ENCODE measurements at regions not wholly inside any gene's neighbourhood (a gene's known extent, or its start where the extent isn't known, plus 50 kb on each side); places are given as distances from the start of the nearest gene placed in this dataset.
"Not testable (repeated sequence)": the region's sequence is repeated elsewhere in the genome, so short reads cannot be mapped to it uniquely, and the experiment has no call there.

DNA sequence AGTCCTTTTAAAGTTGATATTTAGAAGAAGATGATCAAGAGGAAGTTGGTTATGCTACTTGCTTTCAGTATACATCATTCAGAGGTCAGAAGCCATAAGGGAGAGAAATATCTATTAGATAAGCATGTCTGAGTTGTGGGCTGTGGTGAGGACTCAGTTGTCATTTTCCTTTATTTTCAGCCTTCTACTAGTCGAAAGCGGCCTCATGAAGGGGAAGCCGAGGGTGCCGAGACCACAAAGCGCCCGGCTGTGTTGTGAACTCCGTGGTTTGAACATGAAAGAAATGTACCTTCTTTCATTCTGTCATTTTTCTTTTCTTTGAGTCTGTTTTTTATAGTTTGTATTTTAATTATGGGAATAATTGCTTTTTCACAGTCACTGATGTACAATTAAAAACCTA is 624.8 kb downstream of the ZNF37A start:
- H3K36me3 ChIP-seq; H3K4me3 ChIP-seq; H3K4me1 ChIP-seq; H3K27ac ChIP-seq; H3K27me3 ChIP-seq; DNase-seq (ENCODE audit: low spot score in 2 of 2); H3K9me3 ChIP-seq: not testable (repeated sequence)
- WGBS, 2 donors, result 78 to 80% methylated on average over 7 of the region's 7 CpGs

DNA sequence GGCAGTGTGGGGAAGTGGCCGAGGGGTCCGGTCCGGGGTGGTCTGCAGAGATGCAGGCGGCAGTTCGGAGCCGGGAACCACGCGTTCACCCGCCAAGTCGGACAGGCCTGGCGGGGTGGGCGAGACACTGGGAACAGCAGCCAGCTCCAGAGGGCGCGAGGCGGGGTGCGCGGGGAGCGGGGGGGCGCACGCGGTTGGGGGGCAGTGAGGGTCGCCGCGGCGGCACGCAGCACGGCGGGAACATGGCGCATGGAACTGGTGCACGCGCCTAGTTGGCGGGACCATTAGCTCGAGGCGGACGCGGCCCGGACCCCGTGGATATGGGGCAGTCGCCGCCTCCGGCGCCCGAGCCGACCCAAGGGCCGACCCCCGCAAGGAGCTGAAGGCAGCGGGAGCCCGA is 635.9 kb downstream of the ZNF37A start:
- H3K4me1 ChIP-seq, result no peaks in the 10 kb centered on the region
- H3K27me3 ChIP-seq, result no peaks in the 10 kb centered on the region
- no peaks in the 10 kb centered on the region for H3K36me3 ChIP-seq
- no peak overlapping the region for H3K4me3 ChIP-seq
- no peak overlapping the region for H3K27ac ChIP-seq
- no peak for TF ChIP-seq EP300 (IDR thresholded peaks at IDR 0.05)
- TF ChIP-seq, protein P1, sequence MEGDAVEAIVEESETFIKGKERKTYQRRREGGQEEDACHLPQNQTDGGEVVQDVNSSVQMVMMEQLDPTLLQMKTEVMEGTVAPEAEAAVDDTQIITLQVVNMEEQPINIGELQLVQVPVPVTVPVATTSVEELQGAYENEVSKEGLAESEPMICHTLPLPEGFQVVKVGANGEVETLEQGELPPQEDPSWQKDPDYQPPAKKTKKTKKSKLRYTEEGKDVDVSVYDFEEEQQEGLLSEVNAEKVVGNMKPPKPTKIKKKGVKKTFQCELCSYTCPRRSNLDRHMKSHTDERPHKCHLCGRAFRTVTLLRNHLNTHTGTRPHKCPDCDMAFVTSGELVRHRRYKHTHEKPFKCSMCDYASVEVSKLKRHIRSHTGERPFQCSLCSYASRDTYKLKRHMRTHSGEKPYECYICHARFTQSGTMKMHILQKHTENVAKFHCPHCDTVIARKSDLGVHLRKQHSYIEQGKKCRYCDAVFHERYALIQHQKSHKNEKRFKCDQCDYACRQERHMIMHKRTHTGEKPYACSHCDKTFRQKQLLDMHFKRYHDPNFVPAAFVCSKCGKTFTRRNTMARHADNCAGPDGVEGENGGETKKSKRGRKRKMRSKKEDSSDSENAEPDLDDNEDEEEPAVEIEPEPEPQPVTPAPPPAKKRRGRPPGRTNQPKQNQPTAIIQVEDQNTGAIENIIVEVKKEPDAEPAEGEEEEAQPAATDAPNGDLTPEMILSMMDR (IDR thresholded peaks at IDR 0.05), result no peak
- TF ChIP-seq POLR2A (IDR thresholded peaks at IDR 0.05), result no peak
- DNase-seq (ENCODE audit: low spot score in 2 of 2), result no peak
- peaks cover 0 to 49% (median 0%) of the 10 kb centered on the region in 4 donors for H3K9me3 ChIP-seq
- WGBS, 2 donors, result 82 to 87% methylated on average over 47 of the region's 48 CpGs

DNA sequence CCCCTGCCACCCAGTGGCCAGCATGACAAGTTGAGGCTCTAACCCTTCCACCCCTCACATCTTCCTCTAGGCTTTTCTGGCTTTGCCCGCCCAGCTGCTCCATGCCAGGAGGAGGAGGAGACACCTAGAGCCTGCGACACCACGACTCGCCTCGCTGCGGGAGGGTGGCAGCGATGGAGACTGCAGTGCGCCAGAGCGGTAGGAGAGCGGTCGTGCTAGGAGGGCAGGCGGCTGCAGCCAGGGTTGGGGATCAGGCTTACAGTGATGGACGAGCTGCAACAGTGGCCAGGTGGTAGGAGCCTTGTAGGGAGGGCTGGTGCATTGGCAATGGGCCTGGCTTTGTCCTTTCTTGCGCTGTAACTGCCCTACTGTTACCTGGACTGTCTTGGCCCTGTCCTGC is 642.5 kb downstream of the ZNF37A start:
- peaks cover 0 to 52% (median 0%) of the 10 kb centered on the region in 4 donors for H3K9me3 ChIP-seq
- not testable (repeated sequence) for H3K4me1 ChIP-seq; H3K4me3 ChIP-seq; H3K36me3 ChIP-seq; H3K27me3 ChIP-seq; H3K27ac ChIP-seq; DNase-seq (ENCODE audit: low spot score in 2 of 2)
- 69 to 76% methylated on average over 6 to 14 of the region's 14 CpGs for WGBS, 2 donors

DNA sequence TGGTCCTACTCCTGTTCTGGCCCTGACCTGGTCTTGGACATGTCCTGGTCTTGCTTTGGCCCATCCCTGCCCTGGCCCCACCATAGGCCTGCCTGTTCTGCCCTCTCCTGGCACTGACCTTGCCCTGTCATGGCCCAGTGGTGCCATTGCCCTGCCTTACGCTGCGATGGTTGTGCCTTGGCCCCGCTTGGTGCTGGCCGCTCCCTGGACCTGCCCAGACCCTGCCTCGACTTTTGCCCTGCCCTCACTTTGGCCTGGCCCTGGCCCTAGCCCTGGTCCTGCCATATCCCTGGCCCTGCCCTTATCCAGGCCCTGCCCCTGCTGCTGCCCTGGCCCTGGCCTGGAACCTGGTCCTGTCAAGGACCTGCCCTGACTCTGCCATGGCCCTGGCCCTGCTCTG is 643.1 kb downstream of the ZNF37A start:
- H3K36me3 ChIP-seq; H3K4me3 ChIP-seq; H3K27me3 ChIP-seq; H3K27ac ChIP-seq; H3K4me1 ChIP-seq; DNase-seq (ENCODE audit: low spot score in 2 of 2): not testable (repeated sequence)
- peaks cover 0 to 55% (median 0%) of the 10 kb centered on the region in 4 donors for H3K9me3 ChIP-seq
- WGBS, 2 donors, result 95 to 98% methylated on average over 5 of the region's 5 CpGs

DNA sequence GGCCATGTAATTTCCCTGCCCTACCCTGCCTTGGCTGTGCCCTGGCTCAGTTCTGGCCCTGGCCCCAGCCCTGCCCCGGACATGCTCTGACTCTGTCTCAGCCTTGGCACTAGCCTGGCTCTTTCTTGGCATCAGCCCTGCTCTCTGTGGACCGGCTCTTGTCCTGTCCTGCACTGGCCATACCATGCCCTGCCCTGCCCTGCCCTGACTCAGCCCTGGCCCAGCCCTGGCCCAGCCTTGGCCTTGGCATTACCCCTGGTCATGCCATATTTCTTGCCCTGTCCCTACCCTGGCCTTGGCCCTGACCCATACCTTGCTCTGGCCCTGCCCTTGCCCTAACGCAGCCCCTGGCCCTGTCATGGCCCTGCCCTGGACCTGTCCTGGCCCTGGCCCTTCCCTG is 643.9 kb downstream of the ZNF37A start:
- peaks cover 0 to 54% (median 0%) of the 10 kb centered on the region in 4 donors for H3K9me3 ChIP-seq
- not testable (repeated sequence) for H3K36me3 ChIP-seq; DNase-seq (ENCODE audit: low spot score in 2 of 2); H3K4me1 ChIP-seq; H3K27me3 ChIP-seq; H3K4me3 ChIP-seq; H3K27ac ChIP-seq
- WGBS, 2 donors, result 63 to 91% methylated on average over 3 of the region's 3 CpGs

DNA sequence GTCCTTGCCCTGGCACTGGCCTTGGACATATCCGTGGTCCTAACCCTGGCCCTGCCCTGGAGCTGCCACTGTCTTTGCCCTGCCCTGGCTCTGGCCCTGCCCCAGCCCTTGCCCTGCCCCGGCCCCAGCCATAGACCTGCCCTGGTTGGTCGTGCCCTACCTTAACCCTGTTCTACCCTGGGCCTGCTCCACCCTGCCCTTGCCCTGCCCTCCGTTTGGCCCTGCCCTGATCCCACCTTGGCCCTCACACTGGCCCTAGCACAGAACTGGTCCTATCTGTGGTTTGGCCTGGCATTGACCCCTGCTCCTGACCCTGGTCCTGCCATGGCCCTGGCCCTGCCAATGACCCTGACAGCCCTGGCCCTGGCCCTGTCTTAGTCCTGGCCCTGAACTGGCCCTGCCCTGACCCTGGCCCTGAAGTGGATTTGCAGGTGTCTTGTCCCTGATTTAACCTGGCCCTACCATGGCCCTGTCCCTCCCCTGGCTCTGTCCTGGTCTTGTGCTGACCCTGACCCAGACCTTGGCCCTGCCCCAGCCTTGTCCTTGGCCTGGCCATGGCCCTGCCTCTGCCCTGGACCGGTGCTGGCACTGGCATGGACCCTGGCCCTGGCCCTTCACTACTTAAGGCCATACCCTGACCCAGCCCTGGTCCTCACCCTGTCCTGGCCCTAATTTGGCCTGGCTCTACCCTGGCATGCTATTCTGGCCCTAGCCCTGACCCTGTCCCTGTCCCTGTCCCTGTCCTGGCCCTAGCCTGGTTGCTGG is 645.1 kb downstream of the ZNF37A start:
- WGBS, 2 donors, result 40 to 46% methylated on average over 4 of the region's 5 CpGs
- H3K27ac ChIP-seq; H3K27me3 ChIP-seq; H3K4me3 ChIP-seq; DNase-seq (ENCODE audit: low spot score in 2 of 2); H3K36me3 ChIP-seq; H3K4me1 ChIP-seq: not testable (repeated sequence)
- peaks cover 0 to 54% (median 3%) of the 10 kb centered on the region in 4 donors for H3K9me3 ChIP-seq

DNA sequence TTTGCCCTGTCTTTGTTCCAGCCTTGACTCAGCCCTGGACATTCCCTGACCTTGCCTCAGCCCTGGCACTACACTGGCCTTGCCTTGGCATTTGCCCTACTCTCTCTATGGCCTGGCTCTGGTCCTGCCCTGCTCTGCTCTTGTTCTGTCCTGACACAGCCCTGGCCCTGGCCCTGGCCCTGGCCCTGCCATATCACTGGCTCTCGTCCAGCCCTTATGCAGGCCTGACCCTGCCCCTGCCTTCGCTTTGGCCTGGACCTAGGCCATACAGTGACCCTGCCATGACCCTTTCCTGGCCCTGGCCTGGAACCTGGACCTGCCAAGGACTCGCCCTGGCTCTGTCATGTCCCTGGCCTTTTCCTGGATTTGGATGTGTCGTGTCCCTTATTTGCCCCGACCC is 646.0 kb downstream of the ZNF37A start:
- 57 to 70% methylated on average over 5 of the region's 5 CpGs for WGBS, 2 donors
- TF ChIP-seq EP300 (IDR thresholded peaks at IDR 0.05) (no peak), POLR2A (IDR thresholded peaks at IDR 0.05) (no peak)
- TF ChIP-seq, protein P1 (IDR thresholded peaks at IDR 0.05), result no peak
- Histone ChIP-seq H3K9me3 (peaks cover 0 to 54% (median 3%) of the 10 kb centered on the region in 4 donors), H3K4me3 (no peak overlapping the region), H3K27ac (no peak overlapping the region), H3K4me1 (no peaks in the 10 kb centered on the region), H3K27me3 (no peaks in the 10 kb centered on the region), H3K36me3 (no peaks in the 10 kb centered on the region)
- DNase-seq (ENCODE audit: low spot score in 2 of 2), result no peak

DNA sequence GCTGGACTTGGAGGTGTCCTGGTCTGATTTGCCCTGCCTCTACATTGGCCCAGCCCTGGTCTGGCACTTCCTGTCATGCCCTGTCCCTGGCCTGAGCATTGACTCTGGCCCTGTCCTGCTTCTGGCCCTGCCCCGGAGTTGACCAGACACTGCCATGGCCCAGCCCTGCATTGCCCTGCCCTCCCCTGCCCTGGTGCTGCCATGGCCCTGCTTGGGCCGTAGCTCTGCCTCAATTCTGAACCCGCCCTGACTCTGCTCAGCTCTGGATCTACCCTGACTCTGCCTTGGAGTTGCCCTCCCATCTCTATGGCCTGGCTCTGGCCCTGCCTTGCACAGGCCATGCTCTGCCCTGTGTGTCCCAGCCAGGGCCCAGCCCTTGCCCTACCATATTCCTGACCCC is 647.1 kb downstream of the ZNF37A start:
- Histone ChIP-seq H3K27ac (no peak overlapping the region), H3K36me3 (no peaks in the 10 kb centered on the region), H3K27me3 (no peaks in the 10 kb centered on the region), H3K4me1 (no peaks in the 10 kb centered on the region), H3K9me3 (peaks cover 0 to 47% (median 3%) of the 10 kb centered on the region in 4 donors), H3K4me3 (no peak overlapping the region)
- WGBS, 2 donors, result 37 to 70% methylated on average over 2 to 3 of the region's 3 CpGs
- TF ChIP-seq EP300 (IDR thresholded peaks at IDR 0.05), result no peak
- no peak for TF ChIP-seq POLR2A (IDR thresholded peaks at IDR 0.05)
- TF ChIP-seq, protein P1 (IDR thresholded peaks at IDR 0.05), result no peak
- no peak for DNase-seq (ENCODE audit: low spot score in 2 of 2)

DNA sequence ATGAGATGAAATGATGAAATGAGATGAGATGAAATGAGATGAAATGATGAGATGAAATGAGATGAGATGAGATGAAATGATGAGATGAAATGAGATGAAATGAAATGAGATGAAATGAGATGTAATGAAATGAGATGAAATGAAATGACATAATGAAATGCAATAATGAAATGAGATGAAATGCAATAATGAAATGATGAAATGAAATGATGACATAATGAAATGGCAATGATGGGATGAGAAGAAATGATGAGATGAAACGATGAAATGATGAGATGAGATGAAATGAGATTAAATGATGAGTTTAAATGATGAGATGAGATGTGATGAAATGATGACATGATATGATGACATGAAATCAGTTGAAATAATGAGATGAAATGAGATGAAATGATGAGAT is 650.3 kb downstream of the ZNF37A start:
- not testable (repeated sequence) for H3K4me3 ChIP-seq; H3K27me3 ChIP-seq; H3K36me3 ChIP-seq; H3K4me1 ChIP-seq; DNase-seq (ENCODE audit: low spot score in 2 of 2); H3K27ac ChIP-seq
- WGBS, 2 donors, result 54 to 76% methylated on average over 1 of the region's 1 CpG
- peaks cover 0 to 20% (median 3%) of the 10 kb centered on the region in 4 donors for H3K9me3 ChIP-seq

DNA sequence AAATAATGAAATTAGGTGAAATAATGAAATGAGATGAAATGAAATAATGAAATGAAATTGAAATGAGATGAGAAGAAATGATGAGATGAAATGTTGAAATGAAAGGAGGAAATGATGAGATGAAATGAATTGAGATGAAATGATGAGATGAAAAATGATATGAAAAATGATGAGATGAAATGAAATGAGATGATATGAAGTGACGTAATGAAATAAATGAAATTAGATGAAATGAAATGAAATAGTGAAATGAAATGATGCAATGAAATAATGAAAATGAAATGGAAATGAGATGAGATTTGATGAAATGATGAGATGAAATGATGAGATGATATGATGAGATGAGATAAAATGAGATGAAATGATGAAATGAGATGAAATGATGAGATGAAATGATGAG is 651.9 kb downstream of the ZNF37A start:
- not testable (repeated sequence) for H3K27ac ChIP-seq; H3K4me1 ChIP-seq; DNase-seq (ENCODE audit: low spot score in 2 of 2); H3K36me3 ChIP-seq; H3K4me3 ChIP-seq; H3K27me3 ChIP-seq
- peaks cover 0 to 13% (median 3%) of the 10 kb centered on the region in 4 donors for H3K9me3 ChIP-seq
- WGBS, 2 donors, result 0 to 54% methylated on average over 1 of the region's 1 CpG

Measured in tibial nerve (tissue), 4 donors.